Hypothalamus (tissue), 51 donors: ENCODE measurements at regions not wholly inside any gene's neighbourhood (a gene's known extent, or its start where the extent isn't known, plus 50 kb on each side); places are given as distances from the start of the nearest gene placed in this dataset.
"Not testable (repeated sequence)": the region's sequence is repeated elsewhere in the genome, so short reads cannot be mapped to it uniquely, and the experiment has no call there.

Experiments
- DNase-seq, 51 donors: peaks; one replicate each; lab custom pipeline; 2025; lab: John Stamatoyannopoulos, UW

GRCh38 chr4:29908276-29908675 is 811.9 kb upstream of the PCDH7 start:
- no peak for DNase-seq

GRCh38 chr4:29927895-29928294 is 792.3 kb upstream of the PCDH7 start:
- DNase-seq: no peak

GRCh38 chr4:29948451-29948850 is 771.7 kb upstream of the PCDH7 start:
- no peak for DNase-seq

GRCh38 chr4:29948858-29949257 is 771.3 kb upstream of the PCDH7 start:
- no peak for DNase-seq

GRCh38 chr4:29966386-29966785 is 753.8 kb upstream of the PCDH7 start:
- DNase-seq: no peak

- no peak for DNase-seq
Measured at GRCh38 chr4:29970626-29971025, 749.5 kb upstream of the PCDH7 start.

- no peak for DNase-seq
Measured at GRCh38 chr4:29972121-29972520, 748.0 kb upstream of the PCDH7 start.

- DNase-seq: no peak
Measured at GRCh38 chr4:29983890-29984289, 736.3 kb upstream of the PCDH7 start.

GRCh38 chr4:30001628-30002027 is 718.5 kb upstream of the PCDH7 start:
- DNase-seq: no peak

GRCh38 chr4:30002341-30002740 is 717.8 kb upstream of the PCDH7 start:
- DNase-seq: no peak

GRCh38 chr4:30005995-30006394 is 714.2 kb upstream of the PCDH7 start:
- no peak for DNase-seq

- no peak for DNase-seq
Measured at GRCh38 chr4:30024526-30024925, 695.6 kb upstream of the PCDH7 start.

- no peak for DNase-seq
Measured at GRCh38 chr4:30028826-30029225, 691.3 kb upstream of the PCDH7 start.

GRCh38 chr4:30056016-30056766 is 664.0 kb upstream of the PCDH7 start:
- peak in 2 of 51 donors; percentile 13 to 54 for DNase-seq

GRCh38 chr4:30068234-30068633 is 651.9 kb upstream of the PCDH7 start:
- DNase-seq: no peak

- DNase-seq: no peak
Measured at GRCh38 chr4:30073011-30073710, 647.0 kb upstream of the PCDH7 start.

GRCh38 chr4:30092420-30093128 is 627.6 kb upstream of the PCDH7 start:
- not testable (repeated sequence) for DNase-seq

- no peak for DNase-seq
Measured at GRCh38 chr4:30094887-30095286, 625.3 kb upstream of the PCDH7 start.

GRCh38 chr4:30103455-30103854 is 616.7 kb upstream of the PCDH7 start:
- no peak for DNase-seq

- no peak for DNase-seq
Measured at GRCh38 chr4:30116401-30116800, 603.8 kb upstream of the PCDH7 start.

- DNase-seq: no peak
Measured at GRCh38 chr4:30117433-30117832, 602.7 kb upstream of the PCDH7 start.

- no peak for DNase-seq
Measured at GRCh38 chr4:30122711-30123110, 597.5 kb upstream of the PCDH7 start.
